ENCODE measurements at regions not wholly inside any gene's neighbourhood (a gene's known extent, or its start where the extent isn't known, plus 50 kb on each side); places are given as distances from the start of the nearest gene placed in this dataset.

DNA sequence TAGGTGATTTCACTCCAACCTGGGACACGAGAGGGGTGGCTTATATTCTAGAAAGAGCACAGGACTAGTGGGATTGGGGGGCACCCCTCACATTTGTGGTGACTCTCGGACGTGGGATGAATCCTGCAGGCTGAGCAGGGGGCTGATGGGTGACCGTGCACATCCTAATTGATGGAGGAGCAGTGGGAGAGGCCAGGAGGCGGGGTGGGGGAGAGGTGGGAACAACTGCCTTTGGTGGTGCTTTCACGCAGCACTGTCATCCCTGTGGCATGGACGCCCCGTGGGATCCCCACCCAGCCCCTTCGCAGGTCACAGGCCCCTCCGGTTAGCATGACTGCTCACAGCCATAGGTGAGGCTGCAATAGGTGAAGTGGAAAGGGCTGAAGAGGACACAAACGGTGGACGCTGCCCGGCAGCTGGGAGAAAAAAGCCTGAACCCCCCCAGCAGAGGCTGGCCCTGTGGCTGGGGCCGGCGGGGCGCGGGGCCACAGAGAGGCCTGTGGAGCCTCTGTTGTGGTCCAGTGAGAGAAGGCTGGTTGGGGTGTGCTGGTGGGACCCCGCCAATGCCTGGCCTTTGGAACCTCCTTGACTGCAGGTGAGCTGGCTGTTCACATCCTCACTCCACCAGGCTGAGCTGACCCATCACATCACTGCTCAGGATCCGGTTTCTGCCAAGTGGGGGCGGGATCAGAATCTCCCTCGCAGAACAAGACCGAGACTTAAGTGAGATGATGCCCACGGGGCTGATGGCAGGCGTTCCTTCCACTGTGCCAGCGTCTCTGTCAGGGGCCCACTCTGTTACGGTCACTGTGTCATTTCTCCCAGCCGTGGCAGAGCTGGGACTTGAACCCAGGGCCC lies 325.4 kb downstream of the TEX29 start:
- TF ChIP-seq, protein P1, sequence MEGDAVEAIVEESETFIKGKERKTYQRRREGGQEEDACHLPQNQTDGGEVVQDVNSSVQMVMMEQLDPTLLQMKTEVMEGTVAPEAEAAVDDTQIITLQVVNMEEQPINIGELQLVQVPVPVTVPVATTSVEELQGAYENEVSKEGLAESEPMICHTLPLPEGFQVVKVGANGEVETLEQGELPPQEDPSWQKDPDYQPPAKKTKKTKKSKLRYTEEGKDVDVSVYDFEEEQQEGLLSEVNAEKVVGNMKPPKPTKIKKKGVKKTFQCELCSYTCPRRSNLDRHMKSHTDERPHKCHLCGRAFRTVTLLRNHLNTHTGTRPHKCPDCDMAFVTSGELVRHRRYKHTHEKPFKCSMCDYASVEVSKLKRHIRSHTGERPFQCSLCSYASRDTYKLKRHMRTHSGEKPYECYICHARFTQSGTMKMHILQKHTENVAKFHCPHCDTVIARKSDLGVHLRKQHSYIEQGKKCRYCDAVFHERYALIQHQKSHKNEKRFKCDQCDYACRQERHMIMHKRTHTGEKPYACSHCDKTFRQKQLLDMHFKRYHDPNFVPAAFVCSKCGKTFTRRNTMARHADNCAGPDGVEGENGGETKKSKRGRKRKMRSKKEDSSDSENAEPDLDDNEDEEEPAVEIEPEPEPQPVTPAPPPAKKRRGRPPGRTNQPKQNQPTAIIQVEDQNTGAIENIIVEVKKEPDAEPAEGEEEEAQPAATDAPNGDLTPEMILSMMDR (IDR thresholded peaks at IDR 0.05): no peak
- TF ChIP-seq ZFX (IDR thresholded peaks at IDR 0.05; ENCODE audit: borderline replicate concordance): no peak
